ENCODE measurements at regions not wholly inside any gene's neighbourhood (a gene's known extent, or its start where the extent isn't known, plus 50 kb on each side); places are given as distances from the start of the nearest gene placed in this dataset.

- Histone ChIP-seq H3K4me1 (ENCODE audit: control insufficient read depth in 1 of 2, insufficient read depth in 2 of 2, low read length in 2 of 2) (no peaks in the 10 kb centered on the region), H3K27ac (ENCODE audit: low read length) (no peak overlapping the region), H3K9me3 (ENCODE audit: control insufficient read depth in 1 of 2, low read length in 2 of 2) (no peaks in the 10 kb centered on the region), H3K27me3 (ENCODE audit: low read depth, low read length) (no peaks in the 10 kb centered on the region), H3K36me3 (ENCODE audit: control insufficient read depth in 1 of 2, insufficient read depth in 2 of 2, low read length in 2 of 2) (no peaks in the 10 kb centered on the region), H3K4me3 (ENCODE audit: low read depth in 1 of 2, low read length in 2 of 2) (no peak overlapping the region)
Observed at GRCh38 chr6:92820601-92821000, 598.8 kb downstream of the EPHA7 start.

- Histone ChIP-seq H3K4me1 (ENCODE audit: control insufficient read depth in 1 of 2, insufficient read depth in 2 of 2, low read length in 2 of 2) (no peaks in the 10 kb centered on the region), H3K27ac (ENCODE audit: low read length) (no peak overlapping the region), H3K4me3 (ENCODE audit: low read depth in 1 of 2, low read length in 2 of 2) (no peak overlapping the region), H3K27me3 (ENCODE audit: low read depth, low read length) (no peaks in the 10 kb centered on the region), H3K9me3 (ENCODE audit: control insufficient read depth in 1 of 2, low read length in 2 of 2) (no peaks in the 10 kb centered on the region), H3K36me3 (ENCODE audit: control insufficient read depth in 1 of 2, insufficient read depth in 2 of 2, low read length in 2 of 2) (no peaks in the 10 kb centered on the region)
Observed at GRCh38 chr6:92810913-92811312, 608.4 kb downstream of the EPHA7 start.

GRCh38 chr6:92806254-92806653, 613.1 kb downstream of the EPHA7 start:
- Histone ChIP-seq H3K4me3 (ENCODE audit: low read depth in 1 of 2, low read length in 2 of 2) (no peak overlapping the region), H3K4me1 (ENCODE audit: control insufficient read depth in 1 of 2, insufficient read depth in 2 of 2, low read length in 2 of 2) (no peaks in the 10 kb centered on the region), H3K9me3 (ENCODE audit: control insufficient read depth in 1 of 2, low read length in 2 of 2) (no peaks in the 10 kb centered on the region), H3K36me3 (ENCODE audit: control insufficient read depth in 1 of 2, insufficient read depth in 2 of 2, low read length in 2 of 2) (no peaks in the 10 kb centered on the region), H3K27ac (ENCODE audit: low read length) (no peak overlapping the region), H3K27me3 (ENCODE audit: low read depth, low read length) (no peaks in the 10 kb centered on the region)

- Histone ChIP-seq H3K4me1 (ENCODE audit: control insufficient read depth in 1 of 2, insufficient read depth in 2 of 2, low read length in 2 of 2) (no peaks in the 10 kb centered on the region), H3K4me3 (ENCODE audit: low read depth in 1 of 2, low read length in 2 of 2) (no peak overlapping the region), H3K27me3 (ENCODE audit: low read depth, low read length) (no peaks in the 10 kb centered on the region), H3K27ac (ENCODE audit: low read length) (no peak overlapping the region), H3K36me3 (ENCODE audit: control insufficient read depth in 1 of 2, insufficient read depth in 2 of 2, low read length in 2 of 2) (no peaks in the 10 kb centered on the region), H3K9me3 (ENCODE audit: control insufficient read depth in 1 of 2, low read length in 2 of 2) (no peaks in the 10 kb centered on the region)
Observed at GRCh38 chr6:92791403-92791802, 628.0 kb downstream of the EPHA7 start.

GRCh38 chr6:92790381-92790780, 629.0 kb downstream of the EPHA7 start:
- Histone ChIP-seq H3K4me1 (ENCODE audit: control insufficient read depth in 1 of 2, insufficient read depth in 2 of 2, low read length in 2 of 2) (no peaks in the 10 kb centered on the region), H3K4me3 (ENCODE audit: low read depth in 1 of 2, low read length in 2 of 2) (no peak overlapping the region), H3K27me3 (ENCODE audit: low read depth, low read length) (no peaks in the 10 kb centered on the region), H3K36me3 (ENCODE audit: control insufficient read depth in 1 of 2, insufficient read depth in 2 of 2, low read length in 2 of 2) (no peaks in the 10 kb centered on the region), H3K9me3 (ENCODE audit: control insufficient read depth in 1 of 2, low read length in 2 of 2) (no peaks in the 10 kb centered on the region), H3K27ac (ENCODE audit: low read length) (no peak overlapping the region)

GRCh38 chr6:92784235-92784634, 635.1 kb downstream of the EPHA7 start:
- Histone ChIP-seq H3K27ac (ENCODE audit: low read length) (no peak overlapping the region), H3K36me3 (ENCODE audit: control insufficient read depth in 1 of 2, insufficient read depth in 2 of 2, low read length in 2 of 2) (no peaks in the 10 kb centered on the region), H3K4me3 (ENCODE audit: low read depth in 1 of 2, low read length in 2 of 2) (no peak overlapping the region), H3K27me3 (ENCODE audit: low read depth, low read length) (no peaks in the 10 kb centered on the region), H3K9me3 (ENCODE audit: control insufficient read depth in 1 of 2, low read length in 2 of 2) (no peaks in the 10 kb centered on the region), H3K4me1 (ENCODE audit: control insufficient read depth in 1 of 2, insufficient read depth in 2 of 2, low read length in 2 of 2) (no peaks in the 10 kb centered on the region)

GRCh38 chr6:92779746-92780145, 639.6 kb downstream of the EPHA7 start:
- no peaks in the 10 kb centered on the region for H3K36me3 ChIP-seq (ENCODE audit: control insufficient read depth in 1 of 2, insufficient read depth in 2 of 2, low read length in 2 of 2)
- H3K27me3 ChIP-seq (ENCODE audit: low read depth, low read length): no peaks in the 10 kb centered on the region
- H3K4me3 ChIP-seq (ENCODE audit: low read depth in 1 of 2, low read length in 2 of 2): no peak overlapping the region
- no peak overlapping the region for H3K27ac ChIP-seq (ENCODE audit: low read length)
- no peaks in the 10 kb centered on the region for H3K9me3 ChIP-seq (ENCODE audit: control insufficient read depth in 1 of 2, low read length in 2 of 2)
- H3K4me1 ChIP-seq (ENCODE audit: control insufficient read depth in 1 of 2, insufficient read depth in 2 of 2, low read length in 2 of 2): no peaks in the 10 kb centered on the region

- no peaks in the 10 kb centered on the region for H3K9me3 ChIP-seq (ENCODE audit: control insufficient read depth in 1 of 2, low read length in 2 of 2)
- no peaks in the 10 kb centered on the region for H3K36me3 ChIP-seq (ENCODE audit: control insufficient read depth in 1 of 2, insufficient read depth in 2 of 2, low read length in 2 of 2)
- H3K27me3 ChIP-seq (ENCODE audit: low read depth, low read length): no peaks in the 10 kb centered on the region
- no peak overlapping the region for H3K27ac ChIP-seq (ENCODE audit: low read length)
- no peak overlapping the region for H3K4me3 ChIP-seq (ENCODE audit: low read depth in 1 of 2, low read length in 2 of 2)
- no peaks in the 10 kb centered on the region for H3K4me1 ChIP-seq (ENCODE audit: control insufficient read depth in 1 of 2, insufficient read depth in 2 of 2, low read length in 2 of 2)
Observed at GRCh38 chr6:92777146-92777740, 642.1 kb downstream of the EPHA7 start.

GRCh38 chr6:92770540-92770939, 648.8 kb downstream of the EPHA7 start:
- no peaks in the 10 kb centered on the region for H3K36me3 ChIP-seq (ENCODE audit: control insufficient read depth in 1 of 2, insufficient read depth in 2 of 2, low read length in 2 of 2)
- no peak overlapping the region for H3K27ac ChIP-seq (ENCODE audit: low read length)
- H3K4me1 ChIP-seq (ENCODE audit: control insufficient read depth in 1 of 2, insufficient read depth in 2 of 2, low read length in 2 of 2): no peaks in the 10 kb centered on the region
- H3K4me3 ChIP-seq (ENCODE audit: low read depth in 1 of 2, low read length in 2 of 2): no peak overlapping the region
- no peaks in the 10 kb centered on the region for H3K27me3 ChIP-seq (ENCODE audit: low read depth, low read length)
- H3K9me3 ChIP-seq (ENCODE audit: control insufficient read depth in 1 of 2, low read length in 2 of 2): no peaks in the 10 kb centered on the region

- no peak overlapping the region for H3K4me3 ChIP-seq (ENCODE audit: low read depth in 1 of 2, low read length in 2 of 2)
- H3K36me3 ChIP-seq (ENCODE audit: control insufficient read depth in 1 of 2, insufficient read depth in 2 of 2, low read length in 2 of 2): no peaks in the 10 kb centered on the region
- no peak overlapping the region for H3K27ac ChIP-seq (ENCODE audit: low read length)
- H3K4me1 ChIP-seq (ENCODE audit: control insufficient read depth in 1 of 2, insufficient read depth in 2 of 2, low read length in 2 of 2): peaks cover 0 to 10% of the 10 kb centered on the region in 2 donors
- H3K27me3 ChIP-seq (ENCODE audit: low read depth, low read length): no peaks in the 10 kb centered on the region
- no peaks in the 10 kb centered on the region for H3K9me3 ChIP-seq (ENCODE audit: control insufficient read depth in 1 of 2, low read length in 2 of 2)
Observed at GRCh38 chr6:92767101-92767500, 652.3 kb downstream of the EPHA7 start.

- H3K27ac ChIP-seq (ENCODE audit: low read length): no peak overlapping the region
- peaks cover 0 to 14% of the 10 kb centered on the region in 2 donors for H3K4me1 ChIP-seq (ENCODE audit: control insufficient read depth in 1 of 2, insufficient read depth in 2 of 2, low read length in 2 of 2)
- no peak overlapping the region for H3K4me3 ChIP-seq (ENCODE audit: low read depth in 1 of 2, low read length in 2 of 2)
- H3K27me3 ChIP-seq (ENCODE audit: low read depth, low read length): no peaks in the 10 kb centered on the region
- H3K9me3 ChIP-seq (ENCODE audit: control insufficient read depth in 1 of 2, low read length in 2 of 2): no peaks in the 10 kb centered on the region
- no peaks in the 10 kb centered on the region for H3K36me3 ChIP-seq (ENCODE audit: control insufficient read depth in 1 of 2, insufficient read depth in 2 of 2, low read length in 2 of 2)
Observed at GRCh38 chr6:92763680-92764079, 655.7 kb downstream of the EPHA7 start.

GRCh38 chr6:92763274-92763584, 656.1 kb downstream of the EPHA7 start:
- Histone ChIP-seq H3K27me3 (ENCODE audit: low read depth, low read length) (no peaks in the 10 kb centered on the region), H3K27ac (ENCODE audit: low read length) (no peak overlapping the region), H3K36me3 (ENCODE audit: control insufficient read depth in 1 of 2, insufficient read depth in 2 of 2, low read length in 2 of 2) (no peaks in the 10 kb centered on the region), H3K4me3 (ENCODE audit: low read depth in 1 of 2, low read length in 2 of 2) (no peak overlapping the region), H3K9me3 (ENCODE audit: control insufficient read depth in 1 of 2, low read length in 2 of 2) (no peaks in the 10 kb centered on the region), H3K4me1 (ENCODE audit: control insufficient read depth in 1 of 2, insufficient read depth in 2 of 2, low read length in 2 of 2) (peaks cover 0 to 14% of the 10 kb centered on the region in 2 donors)

All from muscle layer of duodenum (tissue), 2 donors.